ENCODE measurements at regions not wholly inside any gene's neighbourhood (a gene's known extent, or its start where the extent isn't known, plus 50 kb on each side); places are given as distances from the start of the nearest gene placed in this dataset.

DNA sequence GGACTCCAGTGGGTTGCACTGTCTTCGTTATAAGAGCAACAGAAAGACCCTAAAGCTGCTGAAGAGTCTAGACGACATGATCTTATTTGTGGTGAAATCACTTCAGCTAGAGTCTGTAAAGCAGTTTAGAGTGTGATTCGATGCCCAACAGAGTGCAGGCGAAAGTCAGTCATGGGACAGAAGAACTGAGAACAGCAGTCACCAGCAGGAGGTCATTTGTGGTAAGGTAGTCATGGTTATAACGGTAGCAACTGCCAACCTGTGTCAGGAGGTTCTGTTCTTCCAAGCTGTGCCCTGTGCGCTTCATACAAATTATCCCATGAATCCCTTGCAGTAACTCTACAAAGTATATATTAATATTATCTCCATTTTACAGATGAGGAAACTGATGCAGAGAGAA, 954.1 kb downstream of the AACS start:
- H3K27ac ChIP-seq = no peak overlapping the region
- H3K4me3 ChIP-seq = no peak overlapping the region
- 67 to 73% methylated on average over 5 to 6 of the region's 6 CpGs for WGBS, 2 donors
- no peaks in the 10 kb centered on the region for H3K36me3 ChIP-seq
- no peaks in the 10 kb centered on the region for H3K27me3 ChIP-seq
- no peaks in the 10 kb centered on the region for H3K4me1 ChIP-seq
- no peak for DNase-seq
- peaks cover 0 to 15% (median 2%) of the 10 kb centered on the region in 3 donors for H3K9me3 ChIP-seq
- intact Hi-C loops (cut with DNase I) = no loop called here
- TF ChIP-seq, protein P1, sequence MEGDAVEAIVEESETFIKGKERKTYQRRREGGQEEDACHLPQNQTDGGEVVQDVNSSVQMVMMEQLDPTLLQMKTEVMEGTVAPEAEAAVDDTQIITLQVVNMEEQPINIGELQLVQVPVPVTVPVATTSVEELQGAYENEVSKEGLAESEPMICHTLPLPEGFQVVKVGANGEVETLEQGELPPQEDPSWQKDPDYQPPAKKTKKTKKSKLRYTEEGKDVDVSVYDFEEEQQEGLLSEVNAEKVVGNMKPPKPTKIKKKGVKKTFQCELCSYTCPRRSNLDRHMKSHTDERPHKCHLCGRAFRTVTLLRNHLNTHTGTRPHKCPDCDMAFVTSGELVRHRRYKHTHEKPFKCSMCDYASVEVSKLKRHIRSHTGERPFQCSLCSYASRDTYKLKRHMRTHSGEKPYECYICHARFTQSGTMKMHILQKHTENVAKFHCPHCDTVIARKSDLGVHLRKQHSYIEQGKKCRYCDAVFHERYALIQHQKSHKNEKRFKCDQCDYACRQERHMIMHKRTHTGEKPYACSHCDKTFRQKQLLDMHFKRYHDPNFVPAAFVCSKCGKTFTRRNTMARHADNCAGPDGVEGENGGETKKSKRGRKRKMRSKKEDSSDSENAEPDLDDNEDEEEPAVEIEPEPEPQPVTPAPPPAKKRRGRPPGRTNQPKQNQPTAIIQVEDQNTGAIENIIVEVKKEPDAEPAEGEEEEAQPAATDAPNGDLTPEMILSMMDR (IDR thresholded peaks at IDR 0.05) = no peak
- TF ChIP-seq POLR2A (IDR thresholded peaks at IDR 0.05) = no peak

DNA sequence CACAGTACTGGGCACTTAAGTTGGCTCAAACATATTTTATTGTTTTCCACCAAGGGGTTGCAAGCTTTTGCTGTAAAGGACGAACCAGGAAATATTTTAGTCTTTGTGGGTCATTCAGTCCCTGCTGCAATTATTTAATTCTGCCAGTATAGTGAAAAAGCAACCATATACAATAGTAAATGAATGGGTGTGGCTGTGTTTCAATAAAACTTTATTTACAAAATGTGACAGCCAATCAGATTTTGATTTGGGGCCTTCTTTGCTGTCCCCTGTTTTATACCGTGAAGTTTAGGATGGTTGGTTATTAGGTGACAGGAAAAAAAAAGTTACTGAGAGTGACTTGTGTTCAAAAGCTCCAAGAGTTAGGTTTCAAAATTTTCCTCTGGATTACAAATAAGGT, 956.4 kb downstream of the AACS start:
- Histone ChIP-seq H3K4me3 (no peak overlapping the region), H3K4me1 (no peaks in the 10 kb centered on the region), H3K36me3 (no peaks in the 10 kb centered on the region), H3K9me3 (peaks cover 0 to 15% (median 2%) of the 10 kb centered on the region in 3 donors), H3K27me3 (no peaks in the 10 kb centered on the region), H3K27ac (no peak overlapping the region)
- intact Hi-C loops (cut with DNase I) = no loop called here
- TF ChIP-seq, protein P1 (IDR thresholded peaks at IDR 0.05) = no peak
- TF ChIP-seq POLR2A (IDR thresholded peaks at IDR 0.05) = no peak
- WGBS, 2 donors = 73 to 74% methylated on average over 2 of the region's 2 CpGs
- no peak for DNase-seq

DNA sequence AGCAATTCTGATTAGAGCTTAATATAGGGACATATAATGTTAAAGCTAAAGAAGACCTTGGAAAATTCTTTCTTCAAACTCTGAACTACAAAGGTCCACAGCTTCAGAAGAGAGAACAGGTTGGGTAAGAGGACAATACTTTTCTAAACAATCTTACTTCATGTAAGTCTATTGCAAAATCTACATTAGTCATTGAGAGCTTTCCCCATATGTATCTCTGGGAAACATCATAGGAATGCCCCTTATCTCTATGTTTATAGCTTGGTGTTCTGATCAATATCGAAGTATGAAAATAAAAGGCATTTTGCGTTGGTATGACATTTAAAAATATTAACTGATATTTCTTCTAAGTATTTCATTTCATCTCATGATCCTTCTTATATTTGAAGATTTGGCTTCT, 962.6 kb downstream of the AACS start:
- no peaks in the 10 kb centered on the region for H3K36me3 ChIP-seq

DNA sequence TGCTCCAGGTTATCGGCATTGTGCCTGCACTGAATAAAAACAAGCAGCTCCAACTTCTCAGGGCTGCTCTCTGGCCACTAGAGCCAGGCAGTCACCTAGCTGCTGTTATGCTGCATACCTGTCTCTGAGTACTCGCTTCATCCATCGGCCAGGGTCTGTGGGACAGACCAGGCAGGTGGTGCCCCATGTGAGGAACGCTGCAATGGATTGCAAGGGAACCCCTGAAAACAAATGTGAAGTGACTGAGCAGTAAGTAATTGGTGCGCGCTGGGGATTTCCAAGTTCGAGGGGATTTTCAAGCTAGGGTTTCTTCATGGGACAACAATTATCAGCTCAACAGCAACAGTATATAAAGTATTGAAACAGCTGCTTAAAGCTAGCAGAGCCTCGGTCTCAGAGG, 965.3 kb downstream of the AACS start:
- TF ChIP-seq, protein P1 (IDR thresholded peaks at IDR 0.05) = no peak
- no peak for TF ChIP-seq POLR2A (IDR thresholded peaks at IDR 0.05)
- no peaks in the 10 kb centered on the region for H3K4me1 ChIP-seq
- no peak for DNase-seq
- no peak overlapping the region for H3K27ac ChIP-seq
- no peak overlapping the region for H3K4me3 ChIP-seq
- WGBS, 2 donors = 62 to 72% methylated on average over 3 to 7 of the region's 8 CpGs
- intact Hi-C loops (cut with DNase I) = no loop called here
- no peaks in the 10 kb centered on the region for H3K36me3 ChIP-seq
- no peaks in the 10 kb centered on the region for H3K27me3 ChIP-seq
- no peaks in the 10 kb centered on the region for H3K9me3 ChIP-seq

More for the DNA sequence above, 962.6 kb downstream of the AACS start:
- Histone ChIP-seq H3K4me3 (no peak overlapping the region), H3K9me3 (no peaks in the 10 kb centered on the region), H3K27me3 (no peaks in the 10 kb centered on the region), H3K27ac (no peak overlapping the region), H3K4me1 (no peaks in the 10 kb centered on the region)
- intact Hi-C loops (cut with DNase I) = no loop called here
- 86 to 91% methylated on average over 2 of the region's 2 CpGs for WGBS, 2 donors
- TF ChIP-seq, protein P1 (IDR thresholded peaks at IDR 0.05) = no peak
- TF ChIP-seq POLR2A (IDR thresholded peaks at IDR 0.05) = no peak
- no peak for DNase-seq

DNA sequence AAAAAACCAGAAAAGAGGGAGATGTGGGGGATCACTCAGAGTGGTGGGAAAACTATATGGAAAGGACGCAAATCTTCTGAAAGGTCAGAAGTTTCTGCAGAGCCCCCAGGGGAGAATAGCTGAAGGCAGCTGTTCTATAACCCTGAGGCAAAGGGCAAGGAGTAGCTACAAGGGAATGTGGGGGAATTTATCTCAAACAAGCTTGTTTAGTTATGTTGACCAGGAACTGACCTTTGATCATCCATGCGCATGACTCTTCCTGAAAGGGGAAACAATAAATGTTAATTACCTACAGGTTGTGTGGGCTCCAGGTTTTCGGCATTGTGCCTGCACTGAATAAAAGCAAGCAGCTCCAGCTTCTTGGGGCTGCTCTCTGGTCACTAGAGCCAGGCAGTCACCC, 968.5 kb downstream of the AACS start:
- intact Hi-C loops (cut with DNase I) = no loop called here
- WGBS, 2 donors = 42 to 74% methylated on average over 3 of the region's 3 CpGs
- no peak for DNase-seq
- no peak overlapping the region for H3K27ac ChIP-seq
- H3K9me3 ChIP-seq = no peaks in the 10 kb centered on the region
- TF ChIP-seq POLR2A (IDR thresholded peaks at IDR 0.05) = no peak
- TF ChIP-seq, protein P1 (IDR thresholded peaks at IDR 0.05) = no peak
- H3K4me3 ChIP-seq = no peak overlapping the region
- no peaks in the 10 kb centered on the region for H3K36me3 ChIP-seq
- no peaks in the 10 kb centered on the region for H3K4me1 ChIP-seq
- H3K27me3 ChIP-seq = no peaks in the 10 kb centered on the region
